PC-3 (cell line): ENCODE measurements at regions not wholly inside any gene's neighbourhood (a gene's known extent, or its start where the extent isn't known, plus 50 kb on each side); places are given as distances from the start of the nearest gene placed in this dataset.

Experiments used
- EZH2 ChIP-seq: fragments of 300-600 bp; sonication (generic); IDR thresholded peaks from one replicate; pipeline ENCODE4 v1.6.1; 2017; ENCODE audit warnings: antibody characterized with exemption, mild to moderate bottlenecking, low read length; ENCODE audit not compliant: unreplicated experiment
- TF ChIP-seq, protein P1 (sequence below): fragments of 300-600 bp; sonication (generic); conservative IDR thresholded peaks from 2 replicates; pipeline ENCODE4 v1.5.1; 2017; ENCODE audit warnings: antibody characterized with exemption, low read depth, mild to moderate bottlenecking, low read length

- TF ChIP-seq, protein P1, sequence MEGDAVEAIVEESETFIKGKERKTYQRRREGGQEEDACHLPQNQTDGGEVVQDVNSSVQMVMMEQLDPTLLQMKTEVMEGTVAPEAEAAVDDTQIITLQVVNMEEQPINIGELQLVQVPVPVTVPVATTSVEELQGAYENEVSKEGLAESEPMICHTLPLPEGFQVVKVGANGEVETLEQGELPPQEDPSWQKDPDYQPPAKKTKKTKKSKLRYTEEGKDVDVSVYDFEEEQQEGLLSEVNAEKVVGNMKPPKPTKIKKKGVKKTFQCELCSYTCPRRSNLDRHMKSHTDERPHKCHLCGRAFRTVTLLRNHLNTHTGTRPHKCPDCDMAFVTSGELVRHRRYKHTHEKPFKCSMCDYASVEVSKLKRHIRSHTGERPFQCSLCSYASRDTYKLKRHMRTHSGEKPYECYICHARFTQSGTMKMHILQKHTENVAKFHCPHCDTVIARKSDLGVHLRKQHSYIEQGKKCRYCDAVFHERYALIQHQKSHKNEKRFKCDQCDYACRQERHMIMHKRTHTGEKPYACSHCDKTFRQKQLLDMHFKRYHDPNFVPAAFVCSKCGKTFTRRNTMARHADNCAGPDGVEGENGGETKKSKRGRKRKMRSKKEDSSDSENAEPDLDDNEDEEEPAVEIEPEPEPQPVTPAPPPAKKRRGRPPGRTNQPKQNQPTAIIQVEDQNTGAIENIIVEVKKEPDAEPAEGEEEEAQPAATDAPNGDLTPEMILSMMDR, result no peak
- no peak for TF ChIP-seq EZH2
These were observed 151.0 kb upstream of the PRSS1 start for GRCh38 chr7:142598297-142598696.
